ENCODE measurements at regions not wholly inside any gene's neighbourhood (a gene's known extent, or its start where the extent isn't known, plus 50 kb on each side); places are given as distances from the start of the nearest gene placed in this dataset.
"Not testable (repeated sequence)": the region's sequence is repeated elsewhere in the genome, so short reads cannot be mapped to it uniquely, and the experiment has no call there.

- Histone ChIP-seq H3K4me1 (ENCODE audit: control insufficient read depth, insufficient read depth, low read length, poor library complexity, severe bottlenecking) (no peaks in the 10 kb centered on the region), H3K27ac (ENCODE audit: low read depth, low read length, severe bottlenecking) (no peak overlapping the region), H3K36me3 (ENCODE audit: control insufficient read depth, insufficient read depth, low read length) (no peaks in the 10 kb centered on the region), H3K9me3 (ENCODE audit: control insufficient read depth, low read length) (no peaks in the 10 kb centered on the region), H3K4me3 (ENCODE audit: extremely low read depth, insufficient read depth, low read length, poor library complexity, severe bottlenecking) (no peak overlapping the region)
- 84 to 93% methylated on average over 2 of the region's 3 CpGs for WGBS, 2 experiments (ENCODE audit: insufficient coverage in 2 of 2)
Observed at GRCh38 chr11:81222491-81222890, 1511.2 kb downstream of the FAM181B start.

- no peak overlapping the region for H3K27ac ChIP-seq (ENCODE audit: low read depth, low read length, severe bottlenecking)
- WGBS, 2 experiments (ENCODE audit: insufficient coverage in 2 of 2): 82 to 88% methylated on average over 1 of the region's 9 CpGs
- no peak overlapping the region for H3K4me3 ChIP-seq (ENCODE audit: extremely low read depth, insufficient read depth, low read length, poor library complexity, severe bottlenecking)
- no peaks in the 10 kb centered on the region for H3K9me3 ChIP-seq (ENCODE audit: control insufficient read depth, low read length)
- H3K4me1 ChIP-seq (ENCODE audit: control insufficient read depth, insufficient read depth, low read length, poor library complexity, severe bottlenecking): no peaks in the 10 kb centered on the region
- no peaks in the 10 kb centered on the region for H3K36me3 ChIP-seq (ENCODE audit: control insufficient read depth, insufficient read depth, low read length)
Observed at GRCh38 chr11:81220146-81220895, 1513.3 kb downstream of the FAM181B start.

DNA sequence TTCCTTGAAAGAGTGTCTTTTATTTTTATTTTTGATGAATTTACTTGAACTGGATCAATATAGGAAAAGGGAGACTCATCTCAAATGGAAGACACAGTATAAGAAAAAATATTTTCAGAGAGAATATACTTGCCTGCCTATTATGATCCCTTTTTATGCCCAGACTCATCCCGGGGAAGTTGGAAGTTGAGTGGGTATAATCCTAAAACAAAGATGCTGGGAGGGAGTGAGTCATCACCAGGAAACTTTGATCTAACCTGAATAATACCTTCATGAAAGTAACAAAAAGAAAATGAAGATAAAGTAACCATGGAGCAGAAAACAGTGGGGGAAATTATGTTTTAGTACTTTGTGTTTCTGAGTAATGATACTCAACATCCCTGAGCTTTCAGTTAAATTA is 1514.0 kb downstream of the FAM181B start:
- no CpG with 5 or more reads among the region's 1 CpG for whole genome bisulfite sequencing, 2 experiments (ENCODE audit: insufficient coverage in 2 of 2)

DNA sequence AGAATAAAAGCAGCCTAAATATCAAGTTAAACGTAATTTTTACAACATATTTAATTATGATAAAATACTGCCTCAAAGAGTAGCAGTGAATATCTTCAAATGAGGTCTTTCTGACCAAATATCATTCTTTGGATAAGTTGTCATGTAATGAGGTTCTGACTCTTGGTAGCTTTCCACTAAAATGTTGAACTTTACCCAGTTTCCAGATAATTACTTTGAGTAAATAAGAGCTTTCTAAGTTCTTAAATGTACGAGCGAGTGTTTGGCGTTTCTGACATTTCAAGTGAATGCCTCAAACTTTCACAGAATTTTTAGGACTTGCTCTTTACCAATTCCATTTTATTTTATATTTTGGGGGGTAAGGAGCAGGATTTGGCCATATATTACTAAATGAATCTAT is 1515.2 kb downstream of the FAM181B start:
- no peak overlapping the region for H3K4me3 ChIP-seq (ENCODE audit: extremely low read depth, insufficient read depth, low read length, poor library complexity, severe bottlenecking)
- no peaks in the 10 kb centered on the region for H3K4me1 ChIP-seq (ENCODE audit: control insufficient read depth, insufficient read depth, low read length, poor library complexity, severe bottlenecking)
- WGBS, 2 experiments (ENCODE audit: insufficient coverage in 2 of 2): 100% methylated on average over 2 to 3 of the region's 4 CpGs
- H3K36me3 ChIP-seq (ENCODE audit: control insufficient read depth, insufficient read depth, low read length): no peaks in the 10 kb centered on the region
- no peaks in the 10 kb centered on the region for H3K9me3 ChIP-seq (ENCODE audit: control insufficient read depth, low read length)
- H3K27ac ChIP-seq (ENCODE audit: low read depth, low read length, severe bottlenecking): no peak overlapping the region

More for the DNA sequence above, 1514.0 kb downstream of the FAM181B start:
- no peak overlapping the region for H3K4me3 ChIP-seq (ENCODE audit: extremely low read depth, insufficient read depth, low read length, poor library complexity, severe bottlenecking)
- H3K36me3 ChIP-seq (ENCODE audit: control insufficient read depth, insufficient read depth, low read length): no peaks in the 10 kb centered on the region
- no peaks in the 10 kb centered on the region for H3K9me3 ChIP-seq (ENCODE audit: control insufficient read depth, low read length)
- H3K27ac ChIP-seq (ENCODE audit: low read depth, low read length, severe bottlenecking): no peak overlapping the region
- H3K4me1 ChIP-seq (ENCODE audit: control insufficient read depth, insufficient read depth, low read length, poor library complexity, severe bottlenecking): no peaks in the 10 kb centered on the region

- Histone ChIP-seq H3K36me3 (ENCODE audit: control insufficient read depth, insufficient read depth, low read length) (no peaks in the 10 kb centered on the region), H3K4me3 (ENCODE audit: extremely low read depth, insufficient read depth, low read length, poor library complexity, severe bottlenecking) (no peak overlapping the region), H3K9me3 (ENCODE audit: control insufficient read depth, low read length) (peaks cover 4% of the 10 kb centered on the region), H3K27ac (ENCODE audit: low read depth, low read length, severe bottlenecking) (no peak overlapping the region), H3K4me1 (ENCODE audit: control insufficient read depth, insufficient read depth, low read length, poor library complexity, severe bottlenecking) (no peaks in the 10 kb centered on the region)
- 60 to 100% methylated on average over 1 of the region's 4 CpGs for WGBS, 2 experiments (ENCODE audit: insufficient coverage in 2 of 2)
Observed at GRCh38 chr11:81211050-81211449, 1522.6 kb downstream of the FAM181B start.

DNA sequence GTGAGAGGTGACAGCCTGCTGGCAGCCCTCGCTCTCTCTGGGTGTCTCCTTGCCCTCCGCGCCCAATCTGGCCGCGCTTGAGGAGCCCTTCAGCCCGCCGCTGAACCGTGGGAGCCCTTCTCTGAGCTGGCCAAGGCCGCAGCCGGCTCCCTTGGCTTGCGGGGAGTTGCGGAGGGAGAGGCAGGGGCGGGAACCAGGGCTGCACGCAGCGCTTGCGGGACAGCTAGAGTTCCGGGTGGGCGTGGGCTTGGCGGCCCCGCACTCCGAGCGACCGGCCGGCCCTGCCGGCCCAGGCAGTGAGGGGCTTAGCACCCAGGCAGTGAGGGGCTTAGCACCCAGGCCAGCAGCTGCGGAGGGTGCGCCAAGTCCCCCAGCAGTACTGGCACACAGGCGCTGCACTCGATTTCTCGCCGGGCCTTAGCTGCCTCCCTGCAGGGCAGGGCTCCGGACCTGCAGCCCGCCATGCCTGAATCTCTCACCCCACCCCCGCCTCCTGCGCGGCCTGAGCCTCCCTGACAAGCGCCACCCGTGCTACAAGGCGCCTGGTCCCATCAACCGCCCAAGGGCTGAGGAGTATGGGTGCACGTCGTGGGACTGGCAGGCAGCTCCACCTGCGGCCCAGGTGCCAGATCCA is 1526.1 kb downstream of the FAM181B start:
- 95 to 96% methylated on average over 31 to 33 of the region's 43 CpGs for WGBS, 2 experiments (ENCODE audit: insufficient coverage in 2 of 2)
- H3K4me1 ChIP-seq (ENCODE audit: control insufficient read depth, insufficient read depth, low read length, poor library complexity, severe bottlenecking): no peaks in the 10 kb centered on the region

DNA sequence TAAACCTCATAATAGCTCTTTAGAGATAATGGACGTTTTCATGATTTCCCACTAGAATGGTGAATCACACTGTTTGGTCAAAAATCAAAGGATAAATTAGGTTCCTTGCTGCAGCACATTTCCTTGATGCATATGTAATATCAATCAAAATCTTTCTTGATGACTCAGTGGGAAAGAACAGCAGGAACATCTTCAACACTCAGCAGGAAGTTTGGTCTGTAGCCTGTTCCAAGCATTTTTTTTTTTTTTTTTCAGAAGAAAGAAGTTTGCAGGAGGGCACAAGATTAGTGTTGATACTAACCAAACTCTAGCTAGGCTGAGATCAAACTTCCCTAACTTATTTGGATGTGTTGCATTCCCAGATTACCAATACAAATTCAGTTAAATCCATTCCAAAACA is 1529.8 kb downstream of the FAM181B start:
- Histone ChIP-seq H3K4me1 (ENCODE audit: control insufficient read depth, insufficient read depth, low read length, poor library complexity, severe bottlenecking) (no peaks in the 10 kb centered on the region), H3K9me3 (ENCODE audit: control insufficient read depth, low read length) (peaks cover 16% of the 10 kb centered on the region), H3K4me3 (ENCODE audit: extremely low read depth, insufficient read depth, low read length, poor library complexity, severe bottlenecking) (no peak overlapping the region), H3K27ac (ENCODE audit: low read depth, low read length, severe bottlenecking) (no peak overlapping the region), H3K36me3 (ENCODE audit: control insufficient read depth, insufficient read depth, low read length) (no peaks in the 10 kb centered on the region)
- WGBS, 2 experiments (ENCODE audit: insufficient coverage in 2 of 2): 100% methylated on average over 1 of the region's 1 CpG; no CpG with 5 or more reads in 1 of the 2 experiments

More for the DNA sequence above, 1526.1 kb downstream of the FAM181B start:
- Histone ChIP-seq H3K27ac (ENCODE audit: low read depth, low read length, severe bottlenecking) (no peak overlapping the region), H3K4me3 (ENCODE audit: extremely low read depth, insufficient read depth, low read length, poor library complexity, severe bottlenecking) (no peak overlapping the region), H3K9me3 (ENCODE audit: control insufficient read depth, low read length) (peaks cover 4% of the 10 kb centered on the region), H3K36me3 (ENCODE audit: control insufficient read depth, insufficient read depth, low read length) (no peaks in the 10 kb centered on the region)

DNA sequence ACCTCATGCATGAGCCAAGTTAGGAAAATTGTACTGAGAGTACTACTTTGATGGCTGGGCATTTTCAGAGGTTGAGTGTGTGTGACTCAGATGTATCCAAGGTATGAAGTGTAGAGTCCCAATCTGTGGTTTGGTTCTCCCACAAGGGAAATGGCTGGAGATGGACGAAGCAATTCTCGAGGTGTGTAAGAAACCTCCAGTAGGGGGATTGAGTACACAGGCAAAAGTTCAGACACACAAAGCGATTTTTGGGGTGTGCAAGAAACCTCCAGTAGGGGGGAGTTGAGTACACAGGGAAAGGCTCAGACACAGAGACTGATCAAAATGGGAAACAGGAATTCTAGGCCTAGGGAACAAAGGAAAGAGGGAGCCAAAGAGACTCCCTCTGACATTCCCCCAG is 1536.3 kb downstream of the FAM181B start:
- Histone ChIP-seq H3K27ac (ENCODE audit: low read depth, low read length, severe bottlenecking) (no peak overlapping the region), H3K4me3 (ENCODE audit: extremely low read depth, insufficient read depth, low read length, poor library complexity, severe bottlenecking) (no peak overlapping the region), H3K4me1 (ENCODE audit: control insufficient read depth, insufficient read depth, low read length, poor library complexity, severe bottlenecking) (no peaks in the 10 kb centered on the region), H3K36me3 (ENCODE audit: control insufficient read depth, insufficient read depth, low read length) (no peaks in the 10 kb centered on the region), H3K9me3 (ENCODE audit: control insufficient read depth, low read length) (peaks cover 12% of the 10 kb centered on the region)
- WGBS, 2 experiments (ENCODE audit: insufficient coverage in 2 of 2): 90 to 93% methylated on average over 3 of the region's 3 CpGs

DNA sequence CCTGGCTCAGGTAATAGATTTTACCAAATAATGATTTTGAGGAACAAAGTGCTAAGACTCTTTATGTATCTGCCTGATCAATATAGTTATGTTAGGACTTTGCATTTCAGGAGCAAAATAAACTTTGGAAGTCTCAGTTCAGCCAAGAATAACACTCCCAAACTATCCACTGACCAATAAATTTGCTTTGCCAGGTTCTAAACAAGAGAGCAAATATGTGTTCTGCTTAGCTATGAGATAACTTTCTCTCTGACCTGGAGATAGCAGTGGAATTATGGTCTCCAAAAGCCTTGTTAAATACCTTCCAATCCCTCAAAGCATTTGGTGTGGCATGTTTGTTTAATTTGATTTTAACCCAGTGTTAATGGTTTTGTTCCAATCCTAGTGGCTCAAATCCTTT is 1541.1 kb downstream of the FAM181B start:
- Histone ChIP-seq H3K4me1 (ENCODE audit: control insufficient read depth, insufficient read depth, low read length, poor library complexity, severe bottlenecking) (no peaks in the 10 kb centered on the region), H3K4me3 (ENCODE audit: extremely low read depth, insufficient read depth, low read length, poor library complexity, severe bottlenecking) (no peak overlapping the region), H3K27ac (ENCODE audit: low read depth, low read length, severe bottlenecking) (no peak overlapping the region), H3K9me3 (ENCODE audit: control insufficient read depth, low read length) (peaks cover 4% of the 10 kb centered on the region), H3K36me3 (ENCODE audit: control insufficient read depth, insufficient read depth, low read length) (no peaks in the 10 kb centered on the region)

- Histone ChIP-seq H3K36me3 (ENCODE audit: control insufficient read depth, insufficient read depth, low read length) (no peaks in the 10 kb centered on the region), H3K27ac (ENCODE audit: low read depth, low read length, severe bottlenecking) (no peak overlapping the region), H3K9me3 (ENCODE audit: control insufficient read depth, low read length) (peaks cover 4% of the 10 kb centered on the region), H3K4me1 (ENCODE audit: control insufficient read depth, insufficient read depth, low read length, poor library complexity, severe bottlenecking) (no peaks in the 10 kb centered on the region), H3K4me3 (ENCODE audit: extremely low read depth, insufficient read depth, low read length, poor library complexity, severe bottlenecking) (no peak overlapping the region)
Observed at GRCh38 chr11:81190546-81190945, 1543.1 kb downstream of the FAM181B start.

- H3K36me3 ChIP-seq (ENCODE audit: control insufficient read depth, insufficient read depth, low read length); H3K4me1 ChIP-seq (ENCODE audit: control insufficient read depth, insufficient read depth, low read length, poor library complexity, severe bottlenecking); H3K4me3 ChIP-seq (ENCODE audit: extremely low read depth, insufficient read depth, low read length, poor library complexity, severe bottlenecking); H3K9me3 ChIP-seq (ENCODE audit: control insufficient read depth, low read length); H3K27ac ChIP-seq (ENCODE audit: low read depth, low read length, severe bottlenecking): not testable (repeated sequence)
- WGBS, 2 experiments (ENCODE audit: insufficient coverage in 2 of 2): 90 to 92% methylated on average over 2 to 3 of the region's 7 CpGs
Observed at GRCh38 chr11:81187033-81187432, 1546.6 kb downstream of the FAM181B start.

Measured in mesodermal cell (in vitro differentiated cells).